Trophoblast cell (in vitro differentiated cells and primary cell): ENCODE measurements at regions not wholly inside any gene's neighbourhood (a gene's known extent, or its start where the extent isn't known, plus 50 kb on each side); places are given as distances from the start of the nearest gene placed in this dataset.

ENCODE experiments used
- DNase-seq, 2 donors: peaks; one replicate each; pipeline ENCODE4 v3.0.0-alpha.2; 2016
- H2AFZ ChIP-seq: 2 replicates; pipeline ENCODE4 v1.6.1; 2013; ENCODE audit warnings: low read length, moderate library complexity, mild to moderate bottlenecking; ENCODE audit not compliant: insufficient read depth, poor library complexity
- H2AK5ac ChIP-seq: 2 replicates; pipeline ENCODE4 v1.6.1; 2013; ENCODE audit warnings: mild to moderate bottlenecking, low read length
- H2BK120ac ChIP-seq: 2 replicates; pipeline ENCODE4 v1.6.1; 2013; ENCODE audit warnings: low read length, mild to moderate bottlenecking, moderate library complexity; ENCODE audit not compliant: insufficient read depth, poor library complexity
- H2BK12ac ChIP-seq: 2 replicates; pipeline ENCODE4 v1.6.1; 2013; ENCODE audit warnings: mild to moderate bottlenecking, low read length, moderate library complexity
- H2BK5ac ChIP-seq: 2 replicates; pipeline ENCODE4 v1.6.1; 2013; ENCODE audit warnings: low read length, low read depth, moderate library complexity, mild to moderate bottlenecking; ENCODE audit not compliant: poor library complexity
- H3K14ac ChIP-seq: 2 replicates; pipeline ENCODE4 v1.6.1; 2013; ENCODE audit warnings: mild to moderate bottlenecking, low read length
- H3K18ac ChIP-seq: 2 replicates; pipeline ENCODE4 v1.6.1; 2013; ENCODE audit warnings: mild to moderate bottlenecking, low read length
- H3K23ac ChIP-seq: 2 replicates; pipeline ENCODE4 v1.6.1; 2013; ENCODE audit warnings: low read length
- H3K27ac ChIP-seq: 2 replicates; pipeline ENCODE4 v1.5.1; 2013; ENCODE audit warnings: low read depth, mild to moderate bottlenecking, inconsistent platforms, low read length, moderate library complexity
- H3K27me3 ChIP-seq: 2 replicates; pipeline ENCODE4 v1.6.1; 2013; ENCODE audit warnings: inconsistent platforms, mild to moderate bottlenecking, low read length, moderate library complexity; ENCODE audit not compliant: insufficient read depth
- H3K36me3 ChIP-seq, 2 experiments: 1 replicate in 1 of 2; 2 replicates in 1 of 2; pipeline ENCODE4 v1.6.1; 2013; ENCODE audit warnings: low read length in 2 of 2, mild to moderate bottlenecking in 2 of 2, moderate library complexity in 1 of 2; ENCODE audit not compliant: insufficient read depth in 2 of 2, control insufficient read depth in 1 of 2
- H3K4ac ChIP-seq: 2 replicates; pipeline ENCODE4 v1.6.1; 2013; ENCODE audit warnings: low read depth, mild to moderate bottlenecking, low read length, moderate library complexity
- H3K4me1 ChIP-seq, 2 experiments: 1 replicate in 1 of 2; 2 replicates in 1 of 2; pipeline ENCODE4 v1.6.1; 2013; ENCODE audit warnings: low read length in 2 of 2, mild to moderate bottlenecking in 2 of 2, moderate library complexity in 1 of 2; ENCODE audit not compliant: insufficient read depth in 2 of 2, control insufficient read depth in 1 of 2
- H3K4me2 ChIP-seq: 2 replicates; pipeline ENCODE4 v1.6.1; 2013; ENCODE audit warnings: inconsistent platforms, mild to moderate bottlenecking, low read length, moderate library complexity
- H3K4me3 ChIP-seq: 2 replicates; pipeline ENCODE4 v1.5.1; 2013; ENCODE audit warnings: mild to moderate bottlenecking, low read depth, low read length, inconsistent platforms
- H3K79me1 ChIP-seq: one replicate; pipeline ENCODE4 v1.6.1; 2013; ENCODE audit warnings: low read length
- H3K79me2 ChIP-seq: 2 replicates; pipeline ENCODE4 v1.6.1; 2013; ENCODE audit warnings: low read length, mild to moderate bottlenecking; ENCODE audit not compliant: control insufficient read depth, insufficient read depth, poor library complexity
- H3K9ac ChIP-seq: 2 replicates; pipeline ENCODE4 v1.6.1; 2013; ENCODE audit warnings: mild to moderate bottlenecking, low read length
- H3K9me3 ChIP-seq: 2 replicates; pipeline ENCODE4 v1.6.1; 2013; ENCODE audit warnings: low read depth, mild to moderate bottlenecking, control low read depth, inconsistent platforms, low read length; ENCODE audit not compliant: insufficient read depth
- H4K12ac ChIP-seq: 2 replicates; pipeline ENCODE4 v1.6.1; 2013; ENCODE audit warnings: low read depth, mild to moderate bottlenecking, low read length, moderate library complexity
- H4K8ac ChIP-seq: 2 replicates; pipeline ENCODE4 v1.6.1; 2013; ENCODE audit warnings: low read depth, mild to moderate bottlenecking, low read length, moderate library complexity
- H4K91ac ChIP-seq: one replicate; pipeline ENCODE4 v1.6.1; 2013; ENCODE audit warnings: low read depth, mild to moderate bottlenecking, low read length, moderate library complexity
- WGBS: extraction: QIAGEN DNeasy Blood & Tissue Kit; methylation state at CpG from one replicate; pipeline ENCODE4 v1.1.7; 2013; ENCODE audit warnings: missing lambda C conversion rate; ENCODE audit not compliant: insufficient read length, insufficient coverage; ENCODE audit errors: extremely low coverage; 5-methylcytosine and 5-hydroxymethylcytosine counted together

GRCh38 chr2:239821694-239822075 is 203.5 kb downstream of the NDUFA10 start:
- no peak overlapping the region for H3K4me3 ChIP-seq
- no peak overlapping the region for H2AK5ac ChIP-seq
- no peak overlapping the region for H3K4ac ChIP-seq
- H2BK120ac ChIP-seq: no peak overlapping the region
- no peak overlapping the region for H2BK12ac ChIP-seq
- H3K14ac ChIP-seq: no peak overlapping the region
- no peaks in the 10 kb centered on the region for H3K27me3 ChIP-seq
- H3K79me1 ChIP-seq: no peaks in the 10 kb centered on the region
- no peak overlapping the region for H3K9ac ChIP-seq
- H2AFZ ChIP-seq: no peak overlapping the region
- DNase-seq: no peak
- no CpG with 5 or more reads among the region's 4 CpGs for WGBS
- no peaks in the 10 kb centered on the region for H3K36me3 ChIP-seq
- H3K18ac ChIP-seq: no peak overlapping the region
- H4K12ac ChIP-seq: no peak overlapping the region
- H3K9me3 ChIP-seq: peaks cover 4% of the 10 kb centered on the region
- no peaks in the 10 kb centered on the region for H3K4me1 ChIP-seq
- H4K91ac ChIP-seq: no peak overlapping the region
- H4K8ac ChIP-seq: no peak overlapping the region
- no peak overlapping the region for H3K23ac ChIP-seq
- no peak overlapping the region for H2BK5ac ChIP-seq
- no peak overlapping the region for H3K27ac ChIP-seq
- H3K4me2 ChIP-seq: no peak overlapping the region
- no peaks in the 10 kb centered on the region for H3K79me2 ChIP-seq

- H3K27ac ChIP-seq: no peak overlapping the region
- H3K9ac ChIP-seq: no peak overlapping the region
- DNase-seq: no peak
- H3K4me3 ChIP-seq: no peak overlapping the region
- no peak overlapping the region for H4K12ac ChIP-seq
- H2BK12ac ChIP-seq: no peak overlapping the region
- H3K79me2 ChIP-seq: no peaks in the 10 kb centered on the region
- H4K91ac ChIP-seq: no peak overlapping the region
- H2BK5ac ChIP-seq: no peak overlapping the region
- H3K27me3 ChIP-seq: no peaks in the 10 kb centered on the region
- H3K36me3 ChIP-seq: no peaks in the 10 kb centered on the region
- H3K18ac ChIP-seq: no peak overlapping the region
- H3K4ac ChIP-seq: no peak overlapping the region
- WGBS: no CpG with 5 or more reads among the region's 16 CpGs
- no peak overlapping the region for H3K4me2 ChIP-seq
- no peak overlapping the region for H3K23ac ChIP-seq
- H4K8ac ChIP-seq: no peak overlapping the region
- H2BK120ac ChIP-seq: no peak overlapping the region
- H3K4me1 ChIP-seq: no peaks in the 10 kb centered on the region
- no peak overlapping the region for H3K14ac ChIP-seq
- no peaks in the 10 kb centered on the region for H3K79me1 ChIP-seq
- no peak overlapping the region for H2AFZ ChIP-seq
- no peak overlapping the region for H2AK5ac ChIP-seq
- peaks cover 4% of the 10 kb centered on the region for H3K9me3 ChIP-seq
Observed at GRCh38 chr2:239820836-239821693, 204.1 kb downstream of the NDUFA10 start.

GRCh38 chr2:239819974-239820555 is 205.1 kb downstream of the NDUFA10 start:
- Histone ChIP-seq H3K4me2 (no peak overlapping the region), H3K79me2 (no peaks in the 10 kb centered on the region), H4K91ac (no peak overlapping the region)

GRCh38 chr2:239819091-239819973 is 205.8 kb downstream of the NDUFA10 start:
- Histone ChIP-seq H3K14ac (no peak overlapping the region), H2BK12ac (no peak overlapping the region), H3K23ac (no peak overlapping the region), H3K27me3 (no peaks in the 10 kb centered on the region), H3K79me2 (no peaks in the 10 kb centered on the region), H3K4me2 (no peak overlapping the region), H3K36me3 (no peaks in the 10 kb centered on the region), H3K4me3 (peak overlapping the region; percentile 20), H3K4ac (no peak overlapping the region), H4K8ac (no peak overlapping the region), H4K12ac (no peak overlapping the region), H2AK5ac (no peak overlapping the region), H4K91ac (no peak overlapping the region), H2AFZ (no peak overlapping the region), H3K27ac (no peak overlapping the region), H3K18ac (no peak overlapping the region), H3K4me1 (no peaks in the 10 kb centered on the region), H3K9ac (no peak overlapping the region), H3K79me1 (no peaks in the 10 kb centered on the region), H2BK5ac (no peak overlapping the region), H3K9me3 (peaks cover 4% of the 10 kb centered on the region), H2BK120ac (no peak overlapping the region)
- no CpG with 5 or more reads among the region's 17 CpGs for WGBS
- no peak for DNase-seq

More at GRCh38 chr2:239819974-239820555, 205.1 kb downstream of the NDUFA10 start:
- Histone ChIP-seq H3K27ac (no peak overlapping the region), H3K23ac (no peak overlapping the region), H2AK5ac (no peak overlapping the region), H3K4ac (no peak overlapping the region), H3K18ac (no peak overlapping the region), H2BK120ac (no peak overlapping the region), H4K8ac (no peak overlapping the region), H3K14ac (no peak overlapping the region), H3K27me3 (no peaks in the 10 kb centered on the region), H2BK12ac (no peak overlapping the region), H2AFZ (no peak overlapping the region), H3K4me3 (no peak overlapping the region), H4K12ac (no peak overlapping the region), H3K36me3 (no peaks in the 10 kb centered on the region), H3K4me1 (no peaks in the 10 kb centered on the region), H3K9me3 (peaks cover 4% of the 10 kb centered on the region), H3K9ac (no peak overlapping the region), H2BK5ac (no peak overlapping the region), H3K79me1 (no peaks in the 10 kb centered on the region)
- no peak for DNase-seq
- WGBS: no CpG with 5 or more reads among the region's 17 CpGs
